ENCODE measurements at regions not wholly inside any gene's neighbourhood (a gene's known extent, or its start where the extent isn't known, plus 50 kb on each side); places are given as distances from the start of the nearest gene placed in this dataset.

DNA sequence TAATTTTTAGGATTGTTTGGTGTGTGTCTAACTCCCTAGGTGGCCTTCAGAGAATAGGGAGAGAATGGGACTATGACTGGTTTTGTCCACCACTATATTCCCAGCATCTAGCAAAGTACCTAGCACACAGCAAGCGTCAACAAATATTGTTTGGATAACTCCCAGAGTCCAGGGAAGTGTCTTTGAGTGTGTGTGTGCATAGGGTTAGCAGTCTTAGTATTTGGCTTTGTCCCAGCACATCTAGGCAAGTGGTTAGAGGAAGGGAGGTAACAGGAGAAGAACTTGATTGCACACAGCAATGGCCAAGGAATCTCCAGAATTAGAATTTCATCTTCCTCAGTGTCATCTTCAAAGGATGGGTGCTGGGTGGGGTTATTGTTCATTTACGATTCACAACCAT lies 385.4 kb upstream of the CDH5 start:
- TF ChIP-seq, protein P1, sequence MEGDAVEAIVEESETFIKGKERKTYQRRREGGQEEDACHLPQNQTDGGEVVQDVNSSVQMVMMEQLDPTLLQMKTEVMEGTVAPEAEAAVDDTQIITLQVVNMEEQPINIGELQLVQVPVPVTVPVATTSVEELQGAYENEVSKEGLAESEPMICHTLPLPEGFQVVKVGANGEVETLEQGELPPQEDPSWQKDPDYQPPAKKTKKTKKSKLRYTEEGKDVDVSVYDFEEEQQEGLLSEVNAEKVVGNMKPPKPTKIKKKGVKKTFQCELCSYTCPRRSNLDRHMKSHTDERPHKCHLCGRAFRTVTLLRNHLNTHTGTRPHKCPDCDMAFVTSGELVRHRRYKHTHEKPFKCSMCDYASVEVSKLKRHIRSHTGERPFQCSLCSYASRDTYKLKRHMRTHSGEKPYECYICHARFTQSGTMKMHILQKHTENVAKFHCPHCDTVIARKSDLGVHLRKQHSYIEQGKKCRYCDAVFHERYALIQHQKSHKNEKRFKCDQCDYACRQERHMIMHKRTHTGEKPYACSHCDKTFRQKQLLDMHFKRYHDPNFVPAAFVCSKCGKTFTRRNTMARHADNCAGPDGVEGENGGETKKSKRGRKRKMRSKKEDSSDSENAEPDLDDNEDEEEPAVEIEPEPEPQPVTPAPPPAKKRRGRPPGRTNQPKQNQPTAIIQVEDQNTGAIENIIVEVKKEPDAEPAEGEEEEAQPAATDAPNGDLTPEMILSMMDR (IDR thresholded peaks at IDR 0.05; ENCODE audit: low read depth, low read length, missing control alignments), result no peak
- no peak overlapping the region for H3K4me3 ChIP-seq (replicated peaks; ENCODE audit: low read depth, low read length)
- DNase-seq (ENCODE audit: extremely low read depth, low read depth), result no peak

DNA sequence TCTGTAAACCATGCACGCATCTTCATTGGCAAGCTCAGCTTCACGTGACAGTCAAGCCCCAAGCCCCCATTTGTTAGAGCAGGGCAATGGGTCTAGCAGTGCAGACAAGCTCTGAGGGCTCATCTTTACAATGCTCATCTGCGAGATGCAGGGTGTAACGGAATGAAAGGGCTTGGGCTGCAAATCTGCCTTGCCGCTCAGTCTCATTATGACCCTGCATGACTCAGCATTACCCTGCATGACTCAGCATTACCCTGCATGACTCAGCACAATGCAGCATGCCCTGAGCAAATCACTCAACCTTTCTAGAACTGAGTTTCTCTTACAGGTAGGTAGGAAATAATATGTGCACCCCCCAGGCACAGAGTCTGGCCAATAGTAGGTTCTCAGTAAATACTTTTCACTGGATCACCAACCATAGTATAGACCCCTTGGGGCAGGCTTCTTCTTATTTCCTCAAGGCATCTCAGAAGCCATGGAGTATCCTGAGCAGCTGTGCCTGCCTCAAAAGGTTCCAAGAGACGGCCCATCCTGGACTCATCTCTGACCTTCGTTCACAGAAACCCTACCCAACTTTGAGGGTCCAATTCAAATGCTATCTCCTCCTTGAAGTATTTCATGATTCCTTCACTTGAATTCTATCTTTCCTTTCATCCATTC lies 391.3 kb upstream of the CDH5 start:
- TF ChIP-seq, protein P1 (IDR thresholded peaks at IDR 0.05; ENCODE audit: low read depth, low read length, missing control alignments), result no peak
- DNase-seq (ENCODE audit: extremely low read depth, low read depth), result peak; percentile 72
- no peak overlapping the region for H3K4me3 ChIP-seq (replicated peaks; ENCODE audit: low read depth, low read length)

DNA sequence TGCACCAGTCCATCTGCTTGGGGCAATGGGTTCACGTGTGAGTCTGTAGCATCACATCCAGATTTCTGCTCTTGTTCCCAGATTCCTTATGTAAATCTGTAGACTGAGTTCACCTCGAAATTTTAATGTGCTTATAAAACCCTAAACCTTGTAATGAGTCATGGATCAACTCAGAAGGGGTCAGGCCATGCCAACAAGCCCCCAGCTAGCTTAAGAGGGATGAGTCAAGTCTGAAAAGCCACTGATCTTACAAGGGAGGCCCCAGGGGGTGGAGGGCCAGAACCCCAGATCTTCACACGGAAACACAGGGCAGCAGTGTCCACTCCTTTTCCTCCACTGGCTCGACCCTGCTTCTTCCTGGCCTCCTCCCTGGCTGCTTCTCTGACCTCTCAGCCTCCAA lies 399.1 kb upstream of the CDH5 start:
- TF ChIP-seq, protein P1 (IDR thresholded peaks at IDR 0.05; ENCODE audit: low read depth, low read length, missing control alignments), result no peak
- peak; percentile 42 for DNase-seq (ENCODE audit: extremely low read depth, low read depth)
- no peak overlapping the region for H3K4me3 ChIP-seq (replicated peaks; ENCODE audit: low read depth, low read length)

DNA sequence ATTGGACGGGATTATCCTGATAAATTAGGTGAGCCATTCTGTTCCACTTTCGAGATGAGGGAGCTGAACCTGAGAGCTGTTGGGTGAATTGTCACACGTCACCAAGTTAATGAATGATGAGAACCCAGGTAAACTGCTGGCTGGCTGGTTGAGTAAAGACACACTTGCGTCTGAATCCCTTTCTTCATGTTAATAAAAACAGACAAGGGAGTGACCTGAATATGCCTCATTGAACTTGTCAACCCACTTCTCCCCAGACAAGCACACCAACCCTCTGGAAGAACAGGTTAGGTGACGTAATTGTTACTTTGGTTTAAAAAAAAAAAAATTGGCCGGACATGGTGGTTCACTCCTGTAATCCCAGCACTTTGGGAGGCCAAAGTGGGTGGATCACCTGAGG lies 400.9 kb upstream of the CDH5 start:
- no peak overlapping the region for H3K4me3 ChIP-seq (replicated peaks; ENCODE audit: low read depth, low read length)
- no peak for DNase-seq (ENCODE audit: extremely low read depth, low read depth)
- TF ChIP-seq, protein P1 (IDR thresholded peaks at IDR 0.05; ENCODE audit: low read depth, low read length, missing control alignments), result no peak

DNA sequence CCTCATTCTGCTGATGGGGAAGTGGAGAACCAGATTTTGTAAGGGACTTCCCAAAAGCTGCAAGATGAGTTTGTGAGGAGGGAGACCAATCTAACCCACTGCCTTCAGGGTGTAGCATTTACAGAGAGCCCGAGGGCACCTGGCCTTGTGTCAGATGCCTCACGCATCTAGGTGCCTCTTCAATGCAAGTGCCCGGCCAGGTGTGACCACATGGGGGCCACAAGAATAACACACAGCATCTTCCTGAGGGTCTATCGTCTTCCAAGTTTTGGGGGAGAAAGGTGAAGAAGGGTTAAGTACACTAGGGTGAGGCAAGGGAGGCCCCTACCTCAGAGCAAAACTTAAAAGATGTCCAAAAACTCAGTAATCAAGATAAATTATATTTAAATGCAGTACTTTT lies 401.7 kb upstream of the CDH5 start:
- no peak for DNase-seq (ENCODE audit: extremely low read depth, low read depth)
- TF ChIP-seq, protein P1 (IDR thresholded peaks at IDR 0.05; ENCODE audit: low read depth, low read length, missing control alignments), result peak; percentile 5
- no peak overlapping the region for H3K4me3 ChIP-seq (replicated peaks; ENCODE audit: low read depth, low read length)

DNA sequence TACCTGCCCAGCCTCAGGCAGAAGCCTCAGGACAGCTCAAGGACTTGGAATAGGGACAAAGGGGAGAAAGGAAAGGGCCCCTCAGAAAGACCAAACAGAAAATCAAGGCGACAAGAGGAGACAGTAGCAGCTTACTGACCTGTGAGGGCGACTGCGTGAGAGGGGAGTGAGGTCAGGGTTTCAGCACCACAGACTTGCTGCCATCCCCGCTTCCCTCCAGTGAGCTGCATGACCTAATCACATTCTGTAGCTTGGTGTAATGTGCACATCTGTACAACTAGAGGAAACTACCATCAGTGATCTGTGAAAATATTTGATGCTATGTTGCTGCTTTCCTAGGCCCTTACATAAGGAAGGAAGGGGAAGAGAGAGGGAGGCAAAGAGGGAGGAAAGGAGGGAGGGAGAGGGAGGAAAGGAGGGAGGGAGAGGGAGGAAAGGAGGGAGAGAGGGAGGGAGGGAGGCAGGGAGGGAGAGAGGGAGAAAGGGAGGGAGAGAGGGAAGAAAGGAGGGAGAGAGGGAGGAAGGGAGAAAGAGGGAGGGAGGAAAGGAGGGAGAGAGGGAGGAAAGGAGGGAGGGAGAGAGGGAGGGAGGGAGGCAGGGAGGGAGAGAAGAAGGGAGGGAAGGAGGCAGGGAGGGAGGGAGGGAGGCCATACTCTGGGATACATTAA lies 404.9 kb upstream of the CDH5 start:
- H3K4me3 ChIP-seq (replicated peaks; ENCODE audit: low read depth, low read length), result no peak overlapping the region
- DNase-seq (ENCODE audit: extremely low read depth, low read depth), result peak; percentile 10
- TF ChIP-seq, protein P1 (IDR thresholded peaks at IDR 0.05; ENCODE audit: low read depth, low read length, missing control alignments), result no peak
